Adrenal gland (tissue), 5 donors: ENCODE measurements at regions not wholly inside any gene's neighbourhood (a gene's known extent, or its start where the extent isn't known, plus 50 kb on each side); places are given as distances from the start of the nearest gene placed in this dataset.

Source experiments
- POLR2A ChIP-seq, 2 donors: fragments of 450-650 bp; IDR thresholded peaks; one replicate each; pipeline ENCODE4 v1.6.1; 2017; ENCODE audit warnings: antibody characterized with exemption in 2 of 2, mild to moderate bottlenecking in 2 of 2, moderate library complexity in 1 of 2
- TF ChIP-seq, protein P1 (sequence below), 6 experiments: fragments of 450-650 bp in 4 of 6; fragments of 200-600 bp in 2 of 6; sonication (generic) in 1 of 6; IDR thresholded peaks; 1 replicate in 5 of 6; 2 replicates in 1 of 6; pipeline versions ENCODE4 v1.5.1 to v1.8.0; 2016 to 2021; ENCODE audit warnings: antibody characterized with exemption in 6 of 6, mild to moderate bottlenecking in 2 of 6, moderate library complexity in 1 of 6
- donor health status: DM: no; HTN: no; CAD: no.

- TF ChIP-seq, protein P1, sequence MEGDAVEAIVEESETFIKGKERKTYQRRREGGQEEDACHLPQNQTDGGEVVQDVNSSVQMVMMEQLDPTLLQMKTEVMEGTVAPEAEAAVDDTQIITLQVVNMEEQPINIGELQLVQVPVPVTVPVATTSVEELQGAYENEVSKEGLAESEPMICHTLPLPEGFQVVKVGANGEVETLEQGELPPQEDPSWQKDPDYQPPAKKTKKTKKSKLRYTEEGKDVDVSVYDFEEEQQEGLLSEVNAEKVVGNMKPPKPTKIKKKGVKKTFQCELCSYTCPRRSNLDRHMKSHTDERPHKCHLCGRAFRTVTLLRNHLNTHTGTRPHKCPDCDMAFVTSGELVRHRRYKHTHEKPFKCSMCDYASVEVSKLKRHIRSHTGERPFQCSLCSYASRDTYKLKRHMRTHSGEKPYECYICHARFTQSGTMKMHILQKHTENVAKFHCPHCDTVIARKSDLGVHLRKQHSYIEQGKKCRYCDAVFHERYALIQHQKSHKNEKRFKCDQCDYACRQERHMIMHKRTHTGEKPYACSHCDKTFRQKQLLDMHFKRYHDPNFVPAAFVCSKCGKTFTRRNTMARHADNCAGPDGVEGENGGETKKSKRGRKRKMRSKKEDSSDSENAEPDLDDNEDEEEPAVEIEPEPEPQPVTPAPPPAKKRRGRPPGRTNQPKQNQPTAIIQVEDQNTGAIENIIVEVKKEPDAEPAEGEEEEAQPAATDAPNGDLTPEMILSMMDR (IDR thresholded peaks at IDR 0.05) = no peak
- no peak for TF ChIP-seq POLR2A (IDR thresholded peaks at IDR 0.05)
These were observed 101.6 kb downstream of the TMEM47 start for GRCh38 chrX:34555481-34555880.
